ENCODE measurements at regions not wholly inside any gene's neighbourhood (a gene's known extent, or its start where the extent isn't known, plus 50 kb on each side); places are given as distances from the start of the nearest gene placed in this dataset.

DNA sequence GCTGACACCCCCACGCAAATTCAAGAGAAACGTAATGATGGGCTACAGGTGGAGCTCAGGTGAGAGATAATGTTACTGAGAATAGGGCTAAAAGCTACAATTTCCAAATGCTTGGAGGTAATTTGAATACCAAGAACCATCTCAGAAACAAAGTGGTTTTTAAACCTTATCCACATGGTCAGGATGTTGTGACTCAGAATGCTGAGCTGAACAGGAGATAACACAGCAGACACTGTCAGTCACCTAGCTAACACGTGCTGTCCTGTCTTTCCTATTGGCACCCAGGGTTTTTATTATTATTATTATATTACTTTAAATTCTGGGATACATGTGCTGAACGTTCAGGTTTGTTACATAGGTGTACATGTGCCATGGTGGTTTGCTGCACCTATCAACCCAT is 233.0 kb upstream of the MAF start:
- no peak for DNase-seq (ENCODE audit: low read depth)

DNA sequence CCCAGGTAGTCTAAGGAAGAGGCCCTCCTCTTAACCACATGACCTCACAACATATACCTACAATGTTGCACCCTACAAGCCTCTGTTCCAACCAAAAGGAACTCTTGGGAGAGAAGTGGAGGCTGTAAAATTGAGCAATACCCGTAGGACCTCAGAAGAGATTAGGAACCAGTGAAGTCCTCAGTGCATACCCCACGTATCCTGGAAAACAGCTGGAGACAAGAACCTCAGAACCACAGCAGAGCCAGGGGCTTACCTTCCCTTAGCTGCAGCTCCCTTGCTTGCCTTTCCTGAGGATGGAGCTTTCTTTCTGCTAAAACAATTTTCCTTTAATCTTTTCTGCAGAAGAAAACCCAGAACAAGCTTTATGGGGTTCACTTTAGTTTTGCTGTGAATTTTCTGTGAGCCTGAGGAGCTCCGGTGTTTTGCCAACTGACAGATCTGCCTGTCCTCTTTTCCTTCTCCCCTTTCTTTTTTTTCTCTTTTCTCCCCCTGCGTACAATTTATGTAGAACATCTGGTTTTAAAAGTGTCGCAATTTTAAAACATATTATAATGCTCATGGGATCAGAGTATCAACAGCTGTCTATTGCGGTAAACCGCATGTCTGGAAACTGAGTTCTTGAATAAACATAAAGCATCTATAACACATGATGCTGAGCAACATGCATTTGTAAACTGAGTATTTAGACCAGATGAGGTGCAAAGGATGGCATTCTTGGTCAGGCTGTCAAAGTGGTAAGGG is 226.4 kb upstream of the MAF start:
- no peak for DNase-seq (ENCODE audit: low read depth)

DNA sequence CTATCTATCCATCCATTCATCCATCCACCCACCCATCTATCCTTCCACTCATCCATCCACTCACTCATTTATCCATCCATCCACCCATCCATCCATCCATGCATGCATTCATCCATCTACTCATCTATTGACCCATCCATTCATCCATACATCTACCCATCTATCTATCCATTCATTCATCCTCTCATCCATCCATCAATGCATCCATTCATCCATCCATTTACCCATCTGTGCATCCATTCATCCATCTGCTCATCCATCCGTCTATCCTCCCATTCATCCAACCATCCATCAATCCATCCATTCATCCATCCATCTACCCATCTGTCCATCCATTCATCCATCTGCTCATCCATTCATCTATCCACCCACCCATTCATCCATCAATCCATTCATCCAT is 224.5 kb upstream of the MAF start:
- DNase-seq (ENCODE audit: low read depth) = no peak

DNA sequence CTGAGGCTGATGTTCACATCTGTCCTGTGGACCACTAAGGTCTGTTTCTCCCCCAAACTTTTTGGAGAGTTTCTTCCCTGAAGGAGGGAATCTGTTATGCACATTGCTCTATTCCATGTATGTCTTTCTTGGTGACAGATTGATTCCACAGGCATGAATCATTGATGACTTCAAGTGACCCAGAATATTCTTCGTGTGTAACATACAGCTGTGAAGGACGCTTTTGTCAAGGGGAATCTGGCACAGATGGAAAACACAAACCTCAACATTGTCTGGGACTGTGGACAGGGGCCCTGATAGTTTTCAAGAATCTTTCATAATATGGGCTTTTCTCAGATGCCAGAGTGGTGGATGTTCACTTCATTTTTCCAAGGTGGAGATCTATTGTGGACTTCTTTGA is 223.1 kb upstream of the MAF start:
- DNase-seq (ENCODE audit: low read depth) = no peak

DNA sequence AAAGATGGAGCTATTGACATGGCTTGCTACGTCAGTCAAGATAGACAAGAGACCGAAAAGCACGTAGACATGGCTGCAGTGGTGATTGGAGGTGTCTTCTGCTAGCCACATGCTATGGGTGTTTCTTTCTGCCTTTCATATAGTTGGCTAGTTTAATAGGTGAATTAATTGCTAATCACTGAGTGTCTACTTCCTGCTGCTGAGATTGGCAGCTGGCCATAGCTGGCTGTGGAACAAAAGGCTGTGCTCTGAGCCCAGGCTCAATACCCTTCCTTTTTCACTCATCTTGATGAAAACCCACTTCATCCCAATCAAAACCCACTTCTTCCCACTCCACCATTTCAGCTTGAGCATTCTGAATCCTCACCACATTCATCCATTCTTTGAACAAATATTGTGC is 221.4 kb upstream of the MAF start:
- DNase-seq (ENCODE audit: low read depth) = no peak

DNA sequence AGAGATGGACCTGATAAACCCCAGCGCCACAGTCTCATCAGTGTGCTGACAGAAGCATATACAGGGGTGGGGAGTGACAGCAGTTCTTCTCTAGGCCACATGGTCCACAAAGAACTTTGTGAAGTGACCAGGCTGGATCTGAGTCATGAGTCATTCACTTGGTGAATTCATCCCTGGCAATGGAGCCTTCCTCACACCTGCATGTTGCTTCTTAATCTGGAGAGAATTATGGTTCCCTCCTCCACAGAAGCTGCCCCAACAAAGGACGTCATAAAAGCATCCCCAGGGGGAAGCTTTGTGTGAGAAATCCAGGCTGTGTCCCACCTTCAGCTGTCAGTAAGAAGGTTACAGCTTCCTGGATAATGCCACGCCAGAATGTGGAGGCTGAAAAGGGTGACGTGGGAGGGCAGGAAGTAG is 215.6 kb upstream of the MAF start:
- no peak for DNase-seq (ENCODE audit: low read depth)

DNA sequence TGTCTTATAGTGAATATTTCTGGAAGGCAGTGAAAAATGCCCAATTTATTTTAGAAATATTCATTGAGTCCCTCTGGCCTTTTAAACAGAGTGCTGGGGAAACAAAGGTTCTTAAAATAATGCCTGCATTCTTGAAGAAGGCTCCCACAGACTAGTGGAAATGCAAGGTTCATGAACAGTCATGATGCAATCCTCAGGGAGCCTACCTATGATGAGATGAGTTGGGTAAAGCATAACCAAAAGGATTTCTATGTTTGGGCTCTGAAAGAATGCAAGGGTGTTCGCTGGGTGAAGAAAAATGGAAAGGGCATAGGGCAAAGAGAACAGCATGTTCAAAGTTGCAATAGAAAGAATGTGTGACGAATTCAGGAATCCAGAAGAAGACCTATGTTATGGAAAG is 214.5 kb upstream of the MAF start:
- DNase-seq (ENCODE audit: low read depth) = no peak

DNA sequence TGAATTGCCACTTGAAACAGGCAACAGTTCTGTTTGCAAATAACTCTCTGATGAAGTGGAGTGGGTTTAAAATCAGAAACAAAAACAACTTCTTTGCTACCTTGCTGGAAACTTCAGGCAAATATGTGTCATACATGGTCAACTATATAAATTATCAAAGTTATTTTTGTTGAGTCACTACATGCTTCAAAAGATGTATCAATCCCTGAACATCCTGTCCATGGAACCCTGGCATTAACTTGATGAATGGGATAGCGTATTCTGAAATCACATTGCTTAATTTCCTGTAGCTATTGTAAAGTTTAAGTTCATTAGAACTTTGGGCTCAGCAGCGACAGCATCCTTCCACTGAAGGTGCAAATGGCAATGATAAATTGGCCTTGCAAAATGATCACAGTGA is 213.6 kb upstream of the MAF start:
- no peak for DNase-seq (ENCODE audit: low read depth)

DNA sequence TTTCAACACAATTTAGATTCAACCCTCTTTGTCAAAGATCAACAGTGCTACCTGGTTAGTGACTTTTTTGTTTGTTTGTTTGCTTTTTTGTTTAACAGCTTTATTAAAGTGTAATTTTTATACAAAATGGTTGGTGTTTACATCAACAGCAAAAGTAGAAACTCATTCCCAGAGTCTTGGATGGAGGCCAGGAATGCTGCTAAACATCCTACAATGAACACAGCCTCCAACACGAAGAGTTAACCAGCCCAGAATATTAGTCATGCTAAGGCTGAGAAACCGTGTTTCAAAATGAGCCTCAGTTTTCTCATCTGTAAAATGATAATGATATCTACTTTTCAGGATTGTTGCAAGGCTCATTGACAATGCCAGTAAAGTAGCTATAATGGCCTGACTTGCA is 211.0 kb upstream of the MAF start:
- DNase-seq (ENCODE audit: low read depth) = no peak

DNA sequence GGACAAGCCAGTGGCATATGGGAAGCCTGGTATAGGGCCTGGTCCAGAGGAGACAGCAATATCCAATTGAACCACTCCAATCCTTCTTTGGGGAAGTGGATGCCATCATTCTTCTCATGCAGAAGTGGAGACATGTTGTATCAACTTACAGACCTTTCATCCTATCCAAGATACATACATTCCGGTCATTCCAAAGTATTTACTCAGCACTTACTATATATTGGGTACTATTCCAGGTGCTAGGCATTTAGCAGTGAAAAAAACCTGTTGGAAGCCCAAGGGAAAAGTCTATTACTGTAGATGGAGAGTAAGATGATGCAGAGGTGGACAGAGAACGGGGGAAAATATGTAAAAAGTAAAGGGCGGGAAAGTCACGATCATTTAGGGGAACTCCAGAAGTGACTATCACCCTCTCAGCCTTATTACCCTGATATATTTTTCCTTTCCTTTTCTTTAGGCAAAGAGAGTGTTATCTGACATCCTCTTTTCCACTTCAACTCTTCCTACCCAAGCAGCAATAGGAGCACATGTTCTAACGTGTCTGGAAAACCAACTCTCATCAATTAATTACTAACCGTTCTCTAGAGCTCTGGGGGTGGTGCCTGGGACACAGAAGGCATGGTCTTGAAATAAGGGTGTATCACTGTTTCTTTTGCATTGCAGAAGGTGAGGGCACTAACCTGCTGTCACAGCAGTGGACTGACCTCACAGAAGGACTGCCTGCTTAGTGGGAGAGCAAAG is 210.1 kb upstream of the MAF start:
- no peak for DNase-seq (ENCODE audit: low read depth)

DNA sequence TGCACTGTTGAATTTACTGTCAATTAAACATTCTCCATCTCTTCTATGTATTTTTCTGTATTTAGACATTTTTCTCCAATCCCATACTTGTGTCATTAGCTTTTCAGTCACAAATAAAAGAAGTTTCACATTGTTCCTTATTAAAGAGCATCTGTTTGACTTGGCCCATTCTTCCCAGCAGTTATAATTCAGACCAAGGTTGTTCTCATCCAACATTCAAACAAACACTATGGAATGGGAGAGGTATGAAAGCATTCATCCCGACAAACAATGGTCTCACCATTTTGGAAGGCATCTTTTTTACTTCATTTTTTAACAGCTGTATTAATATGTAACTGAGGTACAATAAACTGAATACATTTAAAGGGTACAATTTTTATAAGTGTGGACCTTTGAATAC is 208.8 kb upstream of the MAF start:
- DNase-seq (ENCODE audit: low read depth) = no peak

DNA sequence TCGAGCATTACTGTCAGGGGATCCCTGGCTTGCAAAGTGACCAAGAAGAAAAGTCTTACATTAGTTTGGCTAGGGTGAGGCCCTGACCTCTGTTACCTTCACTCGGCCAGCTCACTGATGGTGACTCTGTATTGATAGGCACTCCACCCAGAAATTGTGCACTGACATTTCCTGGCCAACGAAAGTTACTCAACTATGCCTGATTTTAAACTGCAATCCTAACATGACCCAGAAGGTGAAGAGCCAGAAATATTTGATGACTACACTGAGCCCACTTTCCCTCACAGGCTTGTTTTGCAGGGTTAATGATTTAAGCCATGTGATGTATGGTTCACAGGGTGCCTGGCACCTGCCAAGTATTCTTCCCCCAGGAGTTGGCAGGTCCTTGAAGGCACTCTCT is 208.2 kb upstream of the MAF start:
- no peak for DNase-seq (ENCODE audit: low read depth)

DNA sequence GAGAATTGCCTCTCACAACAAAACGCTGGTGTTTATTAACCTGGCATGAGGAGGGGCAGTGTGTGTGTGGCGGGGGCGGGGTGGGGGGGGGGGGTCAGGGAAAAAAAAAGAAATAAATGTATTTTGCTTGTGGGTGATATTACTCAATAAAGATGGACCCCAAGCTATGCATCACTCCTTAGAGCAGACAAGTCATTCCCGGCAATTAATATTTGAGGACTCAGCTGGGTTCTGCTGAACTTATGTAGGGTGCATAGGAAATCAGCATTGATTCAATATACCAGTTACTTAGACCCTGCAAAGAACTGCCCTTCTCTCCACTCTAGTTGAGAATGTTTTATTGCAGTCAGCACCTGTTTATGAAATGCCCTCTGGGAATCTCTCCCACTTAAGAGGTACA is 206.2 kb upstream of the MAF start:
- DNase-seq (ENCODE audit: low read depth) = no peak

DNA sequence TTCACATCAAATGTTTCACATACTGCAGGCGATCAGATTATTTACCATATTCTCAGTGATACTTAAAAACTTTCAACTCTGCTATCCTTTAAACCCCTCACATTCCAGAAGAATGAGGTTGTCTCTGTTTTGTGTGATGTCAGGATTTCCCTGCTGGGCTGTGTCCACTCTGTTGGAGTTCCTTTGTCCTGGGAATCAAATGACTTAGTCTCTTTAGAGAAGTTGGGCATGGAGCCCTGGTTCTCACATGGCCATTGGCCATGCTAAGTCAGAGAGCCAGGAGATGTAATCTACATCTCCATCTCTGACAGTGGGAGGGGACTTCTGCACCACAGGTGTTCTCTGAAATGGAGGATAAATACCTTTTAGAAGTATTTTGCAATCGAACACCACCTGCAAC is 205.1 kb upstream of the MAF start:
- no peak for DNase-seq (ENCODE audit: low read depth)

DNA sequence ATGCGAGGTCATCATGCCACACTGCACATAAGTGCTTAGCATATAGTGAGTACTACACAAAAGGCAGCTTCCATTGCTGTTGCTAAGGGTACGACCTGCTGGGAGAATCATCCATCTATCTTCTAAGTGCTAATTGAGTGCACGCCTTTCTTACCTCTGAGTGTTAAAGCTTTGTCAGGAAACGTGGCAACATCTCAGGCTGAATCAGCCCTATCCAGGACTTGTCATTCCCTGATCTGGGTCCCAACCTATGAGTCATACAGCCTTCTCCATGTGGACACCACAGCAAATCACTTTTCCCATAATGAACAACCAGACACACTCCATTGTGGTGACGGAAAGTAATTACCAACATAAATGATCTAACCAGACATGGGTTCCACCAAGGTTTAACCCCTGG is 201.1 kb upstream of the MAF start:
- DNase-seq (ENCODE audit: low read depth) = no peak

DNA sequence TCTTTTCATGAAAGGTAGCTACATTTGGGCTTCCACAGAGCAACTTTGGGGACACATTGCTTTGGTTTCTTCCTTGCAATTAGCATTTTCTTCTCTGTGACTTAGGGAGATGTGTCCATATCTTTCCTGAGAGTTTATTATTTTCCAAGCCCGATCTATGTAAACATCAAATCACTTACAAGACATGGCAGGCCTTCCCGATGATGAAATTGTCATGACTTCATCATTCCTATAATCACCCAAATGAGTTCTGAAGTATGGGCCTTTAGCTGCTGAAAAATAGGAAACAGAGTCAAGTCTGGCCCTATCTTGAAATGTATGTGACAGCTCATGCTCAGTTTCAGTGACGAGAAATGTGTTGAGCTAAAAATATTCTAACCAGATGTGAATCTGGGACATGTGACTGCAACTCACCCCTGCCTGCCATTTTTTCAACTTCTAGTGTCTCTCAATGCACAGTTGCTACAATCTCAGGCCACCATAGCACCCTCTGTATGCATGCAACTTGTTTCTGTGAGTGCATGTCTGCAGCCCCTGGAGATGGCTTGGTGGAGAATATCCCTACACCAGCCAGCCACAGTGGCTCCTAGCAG is 199.6 kb upstream of the MAF start:
- DNase-seq (ENCODE audit: low read depth) = no peak

DNA sequence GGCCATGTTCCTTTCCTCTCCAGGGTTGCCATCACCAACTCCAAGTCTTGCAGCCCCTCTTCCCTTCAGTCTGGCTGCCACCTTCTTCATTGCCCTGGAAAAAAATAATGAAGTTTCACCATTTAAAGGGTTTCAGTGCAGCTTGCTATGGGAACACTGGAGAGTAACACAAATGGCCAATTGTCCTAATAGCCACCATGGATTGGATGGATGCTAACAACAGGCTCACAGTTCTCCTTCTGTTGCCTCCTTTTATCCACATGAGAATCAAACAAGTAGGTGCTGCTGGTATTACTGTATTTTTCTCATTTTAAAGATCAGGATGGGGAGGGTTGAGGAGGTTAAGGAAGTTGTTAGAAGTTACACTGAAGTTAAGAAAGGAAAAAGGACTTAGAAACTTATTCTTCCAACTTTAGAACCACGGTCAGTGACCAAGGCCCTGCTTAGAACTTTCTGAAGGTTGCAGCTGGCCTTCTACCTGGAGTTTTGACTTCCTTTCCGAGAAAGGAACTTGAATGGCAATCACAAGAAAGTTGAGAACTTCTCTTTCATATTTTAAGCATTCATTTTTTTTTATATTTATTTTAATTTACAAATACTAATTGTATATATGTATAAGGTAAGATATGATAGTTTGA is 198.0 kb upstream of the MAF start:
- no peak for DNase-seq (ENCODE audit: low read depth)

DNA sequence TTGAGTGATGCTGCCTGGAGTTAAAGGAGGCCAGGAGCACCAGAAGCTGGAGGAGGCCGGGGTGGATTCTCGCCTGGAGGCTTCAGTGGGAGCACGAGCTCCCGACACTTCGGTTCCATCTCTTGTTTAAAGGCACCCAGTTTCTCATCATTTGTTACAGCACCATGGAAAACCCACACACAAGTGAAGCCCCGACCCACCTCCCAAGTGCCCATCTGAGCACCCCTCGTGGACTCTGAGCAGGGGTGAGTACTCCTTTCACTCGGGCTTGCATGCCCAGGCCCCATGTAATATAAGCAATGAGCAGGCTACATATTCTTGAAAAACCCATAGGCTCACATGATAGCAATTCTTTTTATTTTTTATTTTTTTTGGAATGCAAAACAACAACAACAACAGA is 196.9 kb upstream of the MAF start:
- no peak for DNase-seq (ENCODE audit: low read depth)

DNA sequence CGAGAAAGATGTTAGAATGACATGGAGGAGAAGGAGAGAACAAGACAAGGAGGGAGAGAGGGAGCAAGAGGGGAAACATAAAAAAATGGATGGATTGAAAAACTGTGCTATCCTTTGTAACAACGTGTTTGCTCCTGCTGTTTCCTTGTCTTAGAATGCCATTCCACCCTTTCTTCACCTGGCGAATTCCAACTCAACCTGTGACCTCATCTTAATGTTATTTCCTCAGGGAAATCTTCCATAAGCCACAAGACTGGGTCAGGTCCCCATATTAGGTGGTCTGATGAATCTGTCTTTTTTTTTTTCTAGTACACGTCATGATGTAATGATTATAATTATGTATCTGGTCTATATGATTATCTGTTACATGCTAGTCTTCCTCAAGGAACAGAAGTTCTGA is 195.0 kb upstream of the MAF start:
- no peak for DNase-seq (ENCODE audit: low read depth)

DNA sequence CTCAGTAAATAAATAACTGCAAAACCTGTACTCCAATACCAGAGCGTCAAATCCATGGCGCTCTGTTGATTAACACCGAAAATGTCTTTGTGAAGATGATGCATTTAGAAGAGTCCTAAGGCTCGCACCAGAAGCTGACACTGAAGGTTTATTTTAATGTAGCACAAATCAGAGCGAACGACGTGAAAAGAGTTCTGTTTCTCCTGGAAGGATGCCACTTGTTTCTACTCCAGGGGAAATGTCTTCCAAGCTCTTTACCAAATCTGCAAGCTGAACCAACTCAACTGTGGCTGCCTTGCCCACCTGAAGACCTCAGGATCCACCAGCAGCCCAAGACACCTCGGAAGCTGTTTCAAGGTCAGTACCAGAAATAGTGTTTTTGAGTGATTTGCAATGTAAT is 194.4 kb upstream of the MAF start:
- DNase-seq (ENCODE audit: low read depth) = no peak

DNA sequence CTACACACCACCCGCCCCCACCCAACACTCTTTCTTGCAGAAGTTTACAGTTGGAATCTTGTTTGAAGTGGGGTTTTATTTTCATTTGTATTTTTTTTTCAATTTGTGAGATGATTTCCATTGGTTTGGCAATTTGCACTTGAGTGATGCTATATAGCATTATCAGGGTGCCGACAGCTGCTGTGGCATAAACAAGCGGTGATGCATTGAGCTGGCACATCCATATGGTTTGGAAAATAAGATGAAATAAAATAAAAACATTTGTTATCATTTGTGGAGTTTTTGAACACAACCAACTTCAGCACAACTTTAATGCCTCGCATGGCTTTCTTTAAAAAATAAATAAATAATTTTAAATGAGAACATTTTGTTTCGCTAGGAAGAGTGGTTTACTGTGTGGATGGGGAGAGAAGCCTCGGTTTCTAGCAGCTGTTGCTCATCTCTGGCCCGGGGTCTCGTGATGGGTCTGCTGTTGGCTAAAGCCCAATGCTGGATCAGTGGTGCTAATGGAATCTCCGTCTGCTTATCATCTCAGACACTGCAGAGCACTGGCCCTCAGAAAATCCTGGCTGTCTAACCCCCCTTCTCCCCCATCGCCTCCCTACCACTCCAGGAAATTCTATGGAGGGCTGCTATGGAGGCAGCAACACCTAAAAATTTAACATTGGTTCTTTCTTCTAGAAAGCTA is 192.3 kb upstream of the MAF start:
- no peak for DNase-seq (ENCODE audit: low read depth)

DNA sequence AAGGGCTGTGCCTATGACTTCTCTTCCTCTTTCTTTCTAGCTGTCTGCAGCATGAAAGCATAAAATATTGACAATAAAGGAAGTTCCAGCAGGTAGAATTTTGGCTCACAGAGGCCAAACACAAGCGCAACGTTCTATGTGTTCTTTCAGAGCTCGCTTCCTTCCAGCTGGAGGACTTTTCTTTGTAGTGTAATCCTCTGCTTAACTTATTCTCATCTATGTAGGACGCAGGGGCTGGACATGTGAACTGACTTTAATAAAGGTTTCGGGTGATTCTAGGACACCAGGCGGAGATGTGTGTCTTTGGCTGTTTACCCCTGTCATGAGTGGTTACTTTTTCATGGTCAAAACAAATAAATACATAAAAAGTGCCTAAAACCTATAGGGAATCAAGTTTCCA is 191.5 kb upstream of the MAF start:
- no peak for DNase-seq (ENCODE audit: low read depth)

Data from T follicular helper cell (primary cell).